Naive thymus-derived CD4-positive, alpha-beta T cell (primary cell): ENCODE measurements at regions not wholly inside any gene's neighbourhood (a gene's known extent, or its start where the extent isn't known, plus 50 kb on each side); places are given as distances from the start of the nearest gene placed in this dataset.
"Not testable (repeated sequence)": the region's sequence is repeated elsewhere in the genome, so short reads cannot be mapped to it uniquely, and the experiment has no call there.

ENCODE experiments used
- ATAC-seq: fragments of 150-1000 bp; cut with Tn5 transposase; 2 replicates; pipeline ENCODE4 v1.10.0; 2021; ENCODE audit warnings: mild to moderate bottlenecking, moderate library complexity
- CTCF ChIA-PET: fragments of 350-600 bp; sonication (Branson Sonifier 250); formaldehyde crosslinking; loops from one replicate; lab custom pipeline; 2021; ENCODE audit warnings: antibody characterized with exemption; lab: Charles Lee
- POLR2A ChIA-PET: fragments of 350-600 bp; sonication (Branson Sonifier 250); formaldehyde crosslinking; loops from one replicate; lab custom pipeline; 2021; ENCODE audit warnings: antibody characterized with exemption, inconsistent platforms; lab: Charles Lee
- DNase-seq, 9 donors: peaks; one replicate each; pipeline versions ENCODE4 v3.0.0 to v3.0.0-alpha.2; 2020 to 2022; ENCODE audit warnings: mixed read lengths in 1 of 9
- H3K27ac ChIP-seq: one replicate; pipeline ENCODE4 v1.7.0; 2013; ENCODE audit warnings: mild to moderate bottlenecking, low read depth, low read length, moderate library complexity
- H3K27me3 ChIP-seq, 2 donors: one replicate each; pipeline ENCODE4 v1.7.0; 2013; ENCODE audit warnings: low read length in 2 of 2, mild to moderate bottlenecking in 2 of 2, moderate library complexity in 2 of 2; ENCODE audit not compliant: control insufficient read depth in 2 of 2, insufficient read depth in 2 of 2
- H3K36me3 ChIP-seq, 3 experiments: 1 replicate in 2 of 3; 2 replicates in 1 of 3; pipeline ENCODE4 v1.7.0; 2013; ENCODE audit warnings: low read length in 3 of 3, mild to moderate bottlenecking in 3 of 3, moderate library complexity in 1 of 3; ENCODE audit not compliant: insufficient read depth in 3 of 3, control insufficient read depth in 2 of 3
- H3K4me1 ChIP-seq, 2 donors: one replicate each; pipeline ENCODE4 v1.7.0; 2013; ENCODE audit warnings: low read length in 2 of 2, mild to moderate bottlenecking in 2 of 2, moderate library complexity in 1 of 2; ENCODE audit not compliant: control insufficient read depth in 2 of 2, insufficient read depth in 2 of 2
- H3K4me3 ChIP-seq: 2 replicates; pipeline ENCODE4 v1.7.0; 2013; ENCODE audit warnings: mild to moderate bottlenecking, low read length
- H3K9me3 ChIP-seq, 3 experiments: 1 replicate in 2 of 3; 2 replicates in 1 of 3; pipeline ENCODE4 v1.7.0; 2013; ENCODE audit warnings: low read length in 3 of 3; ENCODE audit not compliant: control insufficient read depth in 2 of 3
- H3K27ac Mint-ChIP-seq, 9 donors: one replicate each; pipeline ENCODE4 v1.8.0; 2020 to 2022; ENCODE audit warnings: mixed read lengths in 9 of 9, mild to moderate bottlenecking in 8 of 9, moderate library complexity in 5 of 9, inconsistent platforms in 2 of 9
- H3K27me3 Mint-ChIP-seq, 5 donors: one replicate each; pipeline ENCODE4 v1.8.0; 2021 to 2022; ENCODE audit warnings: mixed read lengths in 5 of 5, mild to moderate bottlenecking in 1 of 5
- H3K36me3 Mint-ChIP-seq, 5 donors: one replicate each; pipeline ENCODE4 v1.8.0; 2020 to 2022; ENCODE audit warnings: mixed read lengths in 5 of 5, mild to moderate bottlenecking in 3 of 5, inconsistent platforms in 1 of 5
- H3K4me1 Mint-ChIP-seq, 7 donors: one replicate each; pipeline ENCODE4 v1.8.0; 2020 to 2022; ENCODE audit warnings: mixed read lengths in 7 of 7, mild to moderate bottlenecking in 3 of 7, inconsistent platforms in 1 of 7
- H3K4me3 Mint-ChIP-seq, 10 donors: one replicate each; pipeline ENCODE4 v1.8.0; 2020 to 2022; ENCODE audit warnings: mild to moderate bottlenecking in 10 of 10, mixed read lengths in 10 of 10, moderate library complexity in 6 of 10, inconsistent platforms in 2 of 10
- H3K9me3 Mint-ChIP-seq, 11 donors: one replicate each; pipeline ENCODE4 v1.8.0; 2020 to 2022; ENCODE audit warnings: mixed read lengths in 11 of 11, mild to moderate bottlenecking in 4 of 11, inconsistent platforms in 1 of 11, moderate library complexity in 1 of 11
- intact Hi-C, 2 donors: fragments of 100-400 bp; cut with micrococcal nuclease; formaldehyde crosslinking; loops; one replicate each; pipeline ENCODE4 v1.15.1; 2023

DNA sequence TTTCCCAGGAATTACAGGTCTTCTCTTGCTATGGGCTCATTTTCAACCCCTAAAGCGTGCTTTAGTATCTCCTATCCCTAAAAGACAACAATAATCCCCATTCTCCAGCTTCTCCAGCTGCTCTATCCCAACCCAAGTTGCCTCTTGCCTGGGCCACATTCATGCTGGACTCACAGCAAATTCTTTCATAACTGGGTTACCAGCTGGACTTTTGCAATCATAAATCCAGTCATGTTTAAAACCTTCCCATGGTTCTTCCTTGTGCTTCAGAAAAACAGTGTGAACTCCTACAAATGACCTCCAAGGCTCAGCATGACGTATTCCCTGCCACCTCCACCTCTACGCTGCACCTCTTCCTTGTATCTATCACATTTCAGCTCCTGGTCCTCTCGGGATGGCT lies 346.9 kb downstream of the GADD45G start:
- no peak overlapping the region for H3K27ac ChIP-seq
- peaks cover 0 to 7% (median 0%) of the 10 kb centered on the region in 11 donors for H3K9me3 Mint-ChIP-seq
- CTCF ChIA-PET, result no interaction called here
- peaks cover 0 to 6% (median 0%) of the 10 kb centered on the region in 5 donors for H3K36me3 Mint-ChIP-seq
- H3K9me3 ChIP-seq, result no peaks in the 10 kb centered on the region
- no peak overlapping the region for H3K27ac Mint-ChIP-seq
- ATAC-seq, result no peak
- H3K4me1 Mint-ChIP-seq, result peaks cover 0 to 7% (median 0%) of the 10 kb centered on the region in 7 donors
- no peaks in the 10 kb centered on the region for H3K4me1 ChIP-seq
- no peaks in the 10 kb centered on the region for H3K27me3 ChIP-seq
- H3K27me3 Mint-ChIP-seq, result peaks cover 0 to 5% (median 0%) of the 10 kb centered on the region in 5 donors
- POLR2A ChIA-PET, result no interaction called here
- intact Hi-C loops, result no loop called here
- no peak for DNase-seq
- no peak overlapping the region for H3K4me3 ChIP-seq
- no peak overlapping the region for H3K4me3 Mint-ChIP-seq
- no peaks in the 10 kb centered on the region for H3K36me3 ChIP-seq

DNA sequence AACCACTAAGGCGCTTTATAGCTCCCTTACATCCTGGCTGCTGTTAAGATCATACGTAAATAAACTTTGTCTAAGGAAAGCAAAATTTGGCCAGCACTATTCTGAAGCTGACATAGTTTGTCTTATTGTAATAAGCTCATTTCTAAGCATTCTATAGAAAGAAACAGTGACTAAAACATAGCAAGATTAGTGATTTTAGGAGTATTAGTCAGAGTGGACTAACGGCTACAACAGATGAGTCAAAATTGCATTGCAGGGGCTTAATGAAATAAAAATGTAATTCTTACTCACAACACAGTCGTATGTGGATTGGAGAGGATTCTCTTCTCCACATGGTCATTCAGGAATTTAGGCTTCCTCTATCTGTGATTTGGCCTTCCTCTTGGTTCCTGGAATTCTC lies 347.6 kb downstream of the GADD45G start:
- POLR2A ChIA-PET, result no interaction called here
- Mint-ChIP-seq H3K4me3 (no peak overlapping the region), H3K27me3 (peaks cover 0 to 5% (median 0%) of the 10 kb centered on the region in 5 donors), H3K36me3 (peaks cover 0 to 6% (median 0%) of the 10 kb centered on the region in 5 donors), H3K9me3 (peaks cover 0 to 7% (median 0%) of the 10 kb centered on the region in 11 donors), H3K27ac (no peak overlapping the region), H3K4me1 (peaks cover 0 to 7% (median 0%) of the 10 kb centered on the region in 7 donors)
- DNase-seq (no peak), ATAC-seq (no peak)
- no peak overlapping the region for H3K4me3 ChIP-seq
- no peaks in the 10 kb centered on the region for H3K4me1 ChIP-seq
- no peaks in the 10 kb centered on the region for H3K9me3 ChIP-seq
- no peaks in the 10 kb centered on the region for H3K36me3 ChIP-seq
- no peaks in the 10 kb centered on the region for H3K27me3 ChIP-seq
- CTCF ChIA-PET, result interaction anchor here (1.2 kb wide), 1 partner anchor 113 kb away, joined by 5 read pairs; no protein-coding TSS in a partner anchor
- H3K27ac ChIP-seq, result no peak overlapping the region
- intact Hi-C loops, result no loop called here

DNA sequence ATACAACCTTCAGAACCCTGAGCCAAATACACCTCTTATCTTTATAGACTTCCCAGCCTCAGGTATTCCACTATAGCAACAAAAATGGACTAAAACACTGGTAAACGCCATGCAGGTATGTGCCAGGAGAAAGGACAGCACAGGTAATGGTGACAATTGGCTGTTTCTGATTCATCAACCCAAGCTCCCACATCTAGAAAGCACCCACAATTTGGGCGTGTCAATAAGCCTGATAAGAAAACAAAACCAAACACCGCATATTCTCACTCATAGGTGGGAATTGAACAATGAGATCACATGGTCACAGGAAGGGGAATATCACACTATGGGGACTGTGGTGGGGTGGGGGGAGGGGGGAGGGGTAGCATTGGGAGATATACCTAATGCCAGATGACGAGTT lies 348.5 kb downstream of the GADD45G start:
- CTCF ChIA-PET, result interaction anchor here (1.2 kb wide), 1 partner anchor 112 kb away, joined by 5 read pairs; no protein-coding TSS in a partner anchor
- H3K36me3 ChIP-seq, H3K9me3 Mint-ChIP-seq, ATAC-seq, H3K4me3 Mint-ChIP-seq, H3K9me3 ChIP-seq, H3K36me3 Mint-ChIP-seq, DNase-seq, H3K4me1 ChIP-seq, intact Hi-C loops, POLR2A ChIA-PET, H3K4me3 ChIP-seq, H3K27me3 ChIP-seq, H3K27ac Mint-ChIP-seq, H3K4me1 Mint-ChIP-seq, H3K27ac ChIP-seq, H3K27me3 Mint-ChIP-seq: not testable (repeated sequence)

DNA sequence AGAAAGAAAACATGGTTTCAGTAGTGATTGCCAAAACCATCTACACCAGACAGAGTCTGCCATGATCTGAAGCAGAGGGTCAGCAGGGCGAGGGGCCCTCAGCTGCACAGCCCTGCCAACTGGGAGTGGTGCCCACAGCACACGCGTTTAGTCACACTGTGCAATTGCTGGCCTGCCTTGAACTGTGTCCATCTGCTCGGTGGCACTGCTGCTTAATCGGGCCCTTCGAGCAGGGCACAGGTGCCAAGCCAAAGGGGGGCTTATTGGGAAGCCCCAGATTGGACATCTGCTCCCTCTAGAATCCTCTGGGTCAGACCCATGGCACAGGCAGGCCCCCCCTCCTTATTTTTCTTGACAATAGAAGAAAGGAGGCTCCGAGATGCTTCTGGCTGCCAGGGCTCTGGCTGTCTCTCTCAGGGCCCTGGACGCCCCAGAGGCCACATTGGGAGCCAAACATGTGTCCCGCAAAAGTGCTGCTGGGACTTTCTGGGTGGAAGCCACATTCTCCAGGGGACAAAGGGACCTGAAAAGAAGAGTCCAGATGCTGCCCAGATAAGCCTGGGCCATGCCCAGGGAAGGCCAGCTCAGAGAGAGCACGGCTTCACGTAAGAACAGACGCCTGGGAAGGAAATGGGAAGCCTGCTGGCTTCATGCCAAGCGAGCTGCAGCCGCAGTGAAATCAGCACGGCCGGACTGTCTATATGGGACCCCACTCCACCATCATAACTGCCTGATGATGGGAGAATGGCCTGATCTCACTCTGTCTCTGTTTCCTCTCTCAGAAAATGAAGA lies 349.2 kb downstream of the GADD45G start:
- H3K27me3 Mint-ChIP-seq, result peaks cover 0 to 5% (median 0%) of the 10 kb centered on the region in 5 donors
- Histone ChIP-seq H3K27ac (no peak overlapping the region), H3K4me1 (no peaks in the 10 kb centered on the region), H3K4me3 (no peak overlapping the region), H3K27me3 (no peaks in the 10 kb centered on the region), H3K9me3 (no peaks in the 10 kb centered on the region), H3K36me3 (no peaks in the 10 kb centered on the region)
- peaks cover 0 to 7% (median 0%) of the 10 kb centered on the region in 11 donors for H3K9me3 Mint-ChIP-seq
- peaks cover 0 to 6% (median 0%) of the 10 kb centered on the region in 5 donors for H3K36me3 Mint-ChIP-seq
- ATAC-seq (no peak), DNase-seq (no peak)
- no peak overlapping the region for H3K27ac Mint-ChIP-seq
- intact Hi-C loops, result no loop called here
- ChIA-PET CTCF (no interaction called here), POLR2A (no interaction called here)
- H3K4me3 Mint-ChIP-seq, result no peak overlapping the region
- peaks cover 0 to 7% (median 0%) of the 10 kb centered on the region in 7 donors for H3K4me1 Mint-ChIP-seq

DNA sequence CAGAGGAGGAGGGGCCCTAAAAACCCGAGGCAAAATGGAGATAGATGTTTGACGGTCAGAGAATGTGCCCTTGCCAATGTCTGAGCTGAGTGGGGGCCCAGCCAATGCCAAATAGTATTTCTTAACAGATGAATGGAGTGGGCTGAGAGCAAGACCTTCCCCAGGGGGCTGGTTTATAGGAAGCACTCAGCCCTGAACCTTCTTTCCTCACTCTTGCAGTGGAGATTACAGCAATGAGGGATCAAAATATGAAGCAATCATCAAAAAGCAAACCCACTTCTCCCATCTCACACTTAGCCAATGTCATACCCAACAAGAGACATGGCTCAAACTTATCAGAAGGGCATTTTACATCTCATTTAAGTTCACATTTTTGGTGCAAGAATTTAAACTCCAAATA lies 350.3 kb downstream of the GADD45G start:
- Mint-ChIP-seq H3K27ac (peak overlapping the region in 1 of 9 donors; percentile 43), H3K4me3 (no peak overlapping the region), H3K36me3 (peaks cover 0 to 3% (median 0%) of the 10 kb centered on the region in 5 donors), H3K4me1 (peaks cover 0 to 7% (median 0%) of the 10 kb centered on the region in 7 donors), H3K9me3 (peaks cover 0 to 4% (median 0%) of the 10 kb centered on the region in 11 donors), H3K27me3 (peaks cover 0 to 5% (median 0%) of the 10 kb centered on the region in 5 donors)
- Histone ChIP-seq H3K4me3 (no peak overlapping the region), H3K36me3 (no peaks in the 10 kb centered on the region), H3K4me1 (no peaks in the 10 kb centered on the region), H3K9me3 (no peaks in the 10 kb centered on the region), H3K27me3 (no peaks in the 10 kb centered on the region), H3K27ac (no peak overlapping the region)
- ChIA-PET CTCF (no interaction called here), POLR2A (no interaction called here)
- DNase-seq (no peak), ATAC-seq (no peak)
- intact Hi-C loops, result no loop called here

DNA sequence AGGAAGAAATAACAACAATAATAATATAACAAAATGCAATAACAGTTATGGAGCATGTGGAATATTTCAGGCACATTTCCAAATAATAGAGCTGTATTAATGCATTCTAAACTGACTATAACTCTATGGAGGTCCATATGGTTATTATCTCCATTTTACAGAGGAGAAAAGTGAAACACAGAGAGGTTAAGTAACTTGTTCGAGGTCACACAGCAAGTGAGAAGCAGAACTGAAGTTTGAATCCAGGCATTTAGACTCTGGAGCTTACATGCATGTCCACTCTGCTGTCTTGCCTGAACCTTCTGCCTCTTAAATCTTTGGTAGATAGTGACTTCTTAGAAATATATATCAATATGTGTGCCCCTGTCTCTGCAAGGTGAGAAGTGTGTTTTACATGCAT lies 350.8 kb downstream of the GADD45G start:
- Mint-ChIP-seq H3K4me1 (peaks cover 0 to 7% (median 0%) of the 10 kb centered on the region in 7 donors), H3K27ac (no peak overlapping the region), H3K4me3 (no peak overlapping the region), H3K9me3 (peaks cover 0 to 3% (median 0%) of the 10 kb centered on the region in 11 donors), H3K27me3 (peaks cover 0 to 5% (median 0%) of the 10 kb centered on the region in 5 donors), H3K36me3 (no peaks in the 10 kb centered on the region)
- Histone ChIP-seq H3K36me3 (no peaks in the 10 kb centered on the region), H3K27ac (no peak overlapping the region), H3K4me1 (no peaks in the 10 kb centered on the region), H3K27me3 (no peaks in the 10 kb centered on the region), H3K9me3 (no peaks in the 10 kb centered on the region), H3K4me3 (no peak overlapping the region)
- POLR2A ChIA-PET, result no interaction called here
- intact Hi-C loops, result no loop called here
- DNase-seq (no peak), ATAC-seq (no peak)
- CTCF ChIA-PET, result no interaction called here

DNA sequence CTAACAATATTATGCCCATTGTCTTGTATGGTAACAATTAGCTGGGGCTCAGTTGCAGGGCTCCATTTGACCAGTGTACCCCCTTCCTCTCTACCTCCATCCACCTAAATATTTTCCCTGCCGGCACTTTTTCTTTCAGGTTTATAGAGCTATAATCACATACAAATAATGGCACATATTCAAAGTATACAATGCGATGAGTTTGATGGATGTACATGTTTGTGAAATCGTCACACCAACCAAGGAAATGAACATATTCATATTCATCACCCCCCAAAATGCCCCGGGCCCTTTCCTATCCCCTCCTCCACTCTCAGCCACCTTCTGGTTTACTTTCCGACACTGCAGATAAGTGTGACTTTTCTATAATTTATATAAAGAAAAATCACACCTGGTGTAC lies 351.5 kb downstream of the GADD45G start:
- H3K9me3 Mint-ChIP-seq, result peaks cover 0 to 3% (median 0%) of the 10 kb centered on the region in 11 donors
- no peaks in the 10 kb centered on the region for H3K27me3 ChIP-seq
- H3K27ac Mint-ChIP-seq, result no peak overlapping the region
- no peaks in the 10 kb centered on the region for H3K9me3 ChIP-seq
- peaks cover 4 to 12% (median 5%) of the 10 kb centered on the region in 7 donors for H3K4me1 Mint-ChIP-seq
- no peaks in the 10 kb centered on the region for H3K36me3 Mint-ChIP-seq
- no peak overlapping the region for H3K4me3 ChIP-seq
- ChIA-PET CTCF (no interaction called here), POLR2A (no interaction called here)
- DNase-seq (no peak), ATAC-seq (no peak)
- intact Hi-C loops, result no loop called here
- H3K27me3 Mint-ChIP-seq, result peaks cover 0 to 5% (median 0%) of the 10 kb centered on the region in 5 donors
- no peaks in the 10 kb centered on the region for H3K4me1 ChIP-seq
- no peak overlapping the region for H3K27ac ChIP-seq
- no peak overlapping the region for H3K4me3 Mint-ChIP-seq
- H3K36me3 ChIP-seq, result no peaks in the 10 kb centered on the region
